ENCODE measurements at regions not wholly inside any gene's neighbourhood (a gene's known extent, or its start where the extent isn't known, plus 50 kb on each side); places are given as distances from the start of the nearest gene placed in this dataset.
"Not testable (repeated sequence)": the region's sequence is repeated elsewhere in the genome, so short reads cannot be mapped to it uniquely, and the experiment has no call there.

DNA sequence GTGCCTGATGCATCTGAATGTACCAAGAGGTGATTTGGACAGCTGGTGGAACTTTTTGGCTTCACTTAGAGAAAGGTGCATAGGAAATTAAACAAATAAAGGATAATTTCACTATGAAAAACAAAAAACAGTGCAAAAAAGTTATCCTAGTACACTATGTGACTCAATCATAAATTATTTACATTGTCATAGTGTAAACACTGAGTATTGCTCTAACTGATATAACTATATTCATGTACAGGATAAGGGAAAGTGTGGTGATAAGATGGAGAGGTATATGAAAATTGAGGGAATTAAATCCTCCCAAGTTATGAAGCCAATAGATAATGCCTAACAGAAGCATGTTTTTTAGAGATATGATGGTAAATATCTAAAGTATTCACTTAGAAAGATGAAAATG is 50.2 kb upstream of the CPNE4 start:
- no peak for DNase-seq (ENCODE audit: low spot score)

DNA sequence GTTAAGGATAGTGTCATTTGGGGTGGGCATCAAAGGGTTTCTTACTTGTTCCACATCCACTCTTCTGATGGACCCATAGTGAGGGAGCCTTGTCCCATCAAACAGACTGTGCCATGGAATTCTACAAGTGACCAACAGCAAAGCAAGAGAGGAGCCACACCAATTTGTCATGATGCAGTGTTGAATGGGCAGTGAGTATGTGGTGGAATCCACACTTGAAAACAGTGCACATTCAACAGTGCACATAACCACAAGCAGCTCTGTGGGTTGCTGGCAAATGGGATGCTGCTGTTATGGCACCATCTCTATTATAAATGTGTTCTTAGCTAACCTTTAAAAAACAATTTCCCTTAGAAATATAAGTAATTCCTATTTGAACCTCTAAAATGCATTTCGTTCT is 52.5 kb upstream of the CPNE4 start:
- DNase-seq (ENCODE audit: low spot score) = no peak

DNA sequence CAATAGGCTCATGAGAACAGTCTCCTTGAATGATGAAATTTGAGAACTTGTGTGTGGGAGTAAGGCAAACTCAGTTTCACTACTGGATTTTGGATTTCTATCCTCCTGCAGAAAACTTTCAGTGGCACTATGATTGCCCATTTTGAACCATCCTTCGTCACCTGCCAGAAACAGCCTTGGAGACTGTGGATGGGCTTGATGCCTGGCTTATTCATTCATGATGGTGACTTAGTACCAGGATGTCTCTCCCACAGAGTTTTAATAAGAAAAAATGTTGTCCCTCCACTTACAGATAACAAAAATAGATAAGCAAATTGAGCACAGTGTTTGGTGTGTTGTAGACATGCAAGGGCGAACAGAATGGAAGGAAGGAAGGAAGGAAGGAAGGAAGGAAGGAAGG is 53.5 kb upstream of the CPNE4 start:
- DNase-seq (ENCODE audit: low spot score) = no peak

DNA sequence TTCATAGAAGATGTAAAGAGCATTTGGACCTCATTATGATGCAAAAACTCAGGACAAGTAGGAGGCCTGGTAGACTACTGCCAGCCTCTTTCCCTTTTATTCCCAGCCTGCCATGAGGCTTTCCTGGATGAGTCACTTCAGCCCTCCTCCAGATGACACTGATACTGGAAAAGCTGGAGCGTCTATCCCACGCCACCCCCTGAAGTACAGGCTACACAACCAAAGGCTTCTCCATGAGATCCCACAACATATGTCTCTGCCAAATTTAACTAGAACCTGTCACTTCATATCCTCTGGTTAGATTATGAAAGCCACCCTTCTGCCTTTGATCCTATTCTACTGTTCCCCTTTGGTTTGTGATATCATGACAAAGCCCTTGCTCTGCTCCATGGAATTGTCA is 56.1 kb upstream of the CPNE4 start:
- DNase-seq (ENCODE audit: low spot score) = no peak

DNA sequence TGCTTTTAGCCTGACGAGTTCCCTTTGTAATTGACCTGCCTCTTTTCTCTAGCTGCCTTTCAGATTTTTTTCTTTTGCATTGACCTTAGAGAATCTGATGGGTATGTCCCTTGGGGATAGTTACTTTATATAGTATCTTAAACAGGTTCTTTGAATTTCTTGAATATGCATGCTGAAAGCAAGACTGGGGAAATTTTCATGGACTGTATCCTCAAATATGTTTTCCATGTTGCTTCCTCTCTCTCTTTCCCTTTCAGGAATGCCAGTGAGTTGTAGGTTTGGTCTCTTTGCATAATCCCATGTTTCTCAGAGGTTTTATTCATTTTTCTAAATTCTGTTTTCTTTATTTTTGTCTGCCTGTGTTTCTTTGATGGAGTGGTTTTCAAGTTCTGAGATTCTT is 81.8 kb upstream of the CPNE4 start:
- DNase-seq (ENCODE audit: low spot score) = no peak

DNA sequence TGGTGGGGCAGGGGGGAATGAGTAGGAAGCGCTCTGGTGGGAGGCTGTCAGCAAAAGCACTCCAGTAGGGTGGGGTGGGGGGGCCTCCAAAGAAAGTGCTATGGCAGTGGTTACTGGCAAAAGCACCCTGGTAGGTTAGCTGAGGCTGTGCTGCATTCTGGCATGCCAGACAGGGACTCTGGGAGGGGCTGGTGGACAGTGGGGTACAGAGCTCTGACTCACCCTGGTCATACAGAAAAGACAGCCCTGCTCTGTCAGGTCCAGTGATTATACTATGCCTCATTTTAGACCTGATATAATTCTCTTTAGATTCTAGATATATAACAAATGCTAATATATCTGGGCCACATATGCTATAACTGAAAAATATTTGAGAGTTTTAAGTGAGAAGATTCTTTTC is 82.8 kb upstream of the CPNE4 start:
- DNase-seq (ENCODE audit: low spot score) = no peak

DNA sequence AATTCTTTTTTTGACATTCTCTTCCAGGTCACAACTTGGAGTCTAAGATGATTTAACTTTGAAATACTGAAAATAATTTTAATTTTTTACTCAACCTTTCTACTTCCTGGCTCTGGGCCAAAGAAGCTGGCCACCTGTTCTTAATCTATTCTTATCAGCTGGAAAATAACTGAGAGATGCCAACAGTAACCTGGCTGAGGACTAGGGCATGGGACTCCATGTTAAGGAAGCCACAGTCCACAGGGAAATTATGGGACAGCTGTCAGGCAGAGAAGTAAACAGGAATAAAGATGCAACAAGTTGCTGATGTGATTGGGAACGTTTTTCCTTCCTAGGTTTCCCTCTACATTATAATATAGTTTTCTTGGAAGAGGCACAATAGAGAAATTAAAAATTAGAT is 84.7 kb upstream of the CPNE4 start:
- no peak for DNase-seq (ENCODE audit: low spot score)

DNA sequence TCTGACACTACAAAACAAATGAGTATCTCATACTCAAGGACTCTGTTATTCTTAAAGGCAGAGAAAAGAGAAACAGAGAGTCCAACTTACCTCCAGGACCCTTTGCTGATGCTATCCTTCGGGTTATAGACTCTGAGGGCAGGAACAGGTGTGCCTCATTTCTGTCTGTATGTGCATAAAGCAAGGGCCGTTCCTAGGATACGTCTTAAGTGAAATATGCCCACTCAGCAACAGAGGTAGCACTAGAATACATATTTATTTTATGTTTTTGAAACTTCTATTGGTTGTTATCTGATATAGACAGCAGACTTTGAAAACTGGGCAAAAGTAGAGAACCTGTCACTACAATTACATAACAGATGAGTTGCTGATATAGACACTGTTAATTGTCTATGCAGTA is 89.3 kb upstream of the CPNE4 start:
- no peak for DNase-seq (ENCODE audit: low spot score)

DNA sequence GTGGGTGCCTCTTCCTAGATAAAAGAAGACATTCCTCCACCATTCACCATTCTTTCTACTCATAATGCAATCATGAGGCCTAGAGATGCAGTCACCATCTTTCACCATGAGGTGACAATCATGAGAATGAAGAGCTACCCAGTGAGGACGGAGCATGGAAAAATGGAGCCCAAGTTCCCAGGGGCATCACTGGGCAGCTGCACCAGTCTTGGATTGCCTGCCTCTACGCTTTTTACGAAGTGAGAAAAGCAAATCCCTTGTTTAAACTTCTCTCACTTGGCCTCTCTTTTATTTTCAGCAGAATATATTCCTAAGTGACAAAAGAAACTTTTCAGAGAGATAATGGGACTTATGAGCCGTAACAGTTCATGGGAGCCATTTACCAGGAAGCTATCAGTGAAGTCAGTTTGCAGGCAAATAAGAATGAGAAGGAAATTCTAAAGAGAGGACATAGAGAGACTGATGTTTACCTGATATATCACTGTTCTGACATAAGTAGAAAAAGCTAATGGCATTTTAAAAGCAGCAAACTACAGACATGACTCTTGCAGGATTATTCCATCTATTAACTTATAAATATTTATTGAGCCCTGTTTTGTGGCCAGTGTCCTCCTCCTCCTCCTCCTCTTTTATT is 90.0 kb upstream of the CPNE4 start:
- no peak for DNase-seq (ENCODE audit: low spot score)

DNA sequence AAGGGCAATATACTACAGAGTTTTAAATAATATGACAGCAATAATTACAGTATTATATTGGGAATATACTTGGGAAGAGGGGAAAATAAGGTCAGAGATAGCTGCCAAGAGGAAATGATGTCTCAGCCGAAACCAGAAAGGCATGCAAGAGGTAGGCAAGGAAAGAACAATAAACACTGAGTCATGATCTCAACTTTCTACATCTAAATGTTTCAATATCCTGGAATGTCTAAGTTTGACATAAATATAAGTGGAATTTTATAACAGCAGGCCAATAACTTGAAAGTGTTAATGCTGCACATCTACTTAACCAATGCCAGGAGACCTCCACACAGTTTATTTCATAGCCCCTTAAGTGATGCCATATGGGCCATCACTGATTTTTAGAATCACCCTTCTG is 99.8 kb upstream of the CPNE4 start:
- peak; percentile 75 for DNase-seq (ENCODE audit: low spot score)

DNA sequence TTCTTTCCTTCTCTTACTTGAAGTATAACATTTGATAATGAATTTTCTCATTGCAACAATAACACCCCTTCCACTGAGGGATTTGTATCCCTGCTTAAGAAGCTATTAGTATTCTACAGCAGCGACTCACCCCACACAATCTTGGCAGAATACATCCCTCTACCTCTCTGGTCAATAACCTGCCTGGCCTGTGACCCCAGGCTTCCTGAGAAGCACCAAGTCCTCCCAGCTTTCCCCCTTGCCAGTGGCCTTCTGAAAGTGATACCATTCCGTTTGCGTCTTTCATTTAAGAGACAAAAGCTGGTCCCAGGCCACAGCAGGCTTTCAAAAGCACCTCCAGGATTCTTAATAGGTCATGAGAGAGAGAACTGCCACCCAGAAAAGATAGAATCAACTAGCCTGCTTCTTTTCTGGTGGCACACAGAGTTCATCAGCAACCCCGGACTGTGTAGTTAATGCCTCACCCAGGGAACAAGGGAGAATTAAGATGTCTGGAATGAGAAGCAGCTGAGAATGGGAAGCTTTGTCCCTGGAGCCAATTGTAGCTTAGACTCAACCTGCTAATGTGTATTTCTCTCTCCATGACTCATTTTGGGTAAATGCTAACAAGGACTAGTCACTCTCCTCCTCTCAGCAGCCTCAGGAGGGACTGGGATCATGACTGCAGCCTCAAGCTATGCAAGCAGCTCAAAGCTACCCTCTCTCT is 101.0 kb upstream of the CPNE4 start:
- DNase-seq (ENCODE audit: low spot score) = peak; percentile 89

DNA sequence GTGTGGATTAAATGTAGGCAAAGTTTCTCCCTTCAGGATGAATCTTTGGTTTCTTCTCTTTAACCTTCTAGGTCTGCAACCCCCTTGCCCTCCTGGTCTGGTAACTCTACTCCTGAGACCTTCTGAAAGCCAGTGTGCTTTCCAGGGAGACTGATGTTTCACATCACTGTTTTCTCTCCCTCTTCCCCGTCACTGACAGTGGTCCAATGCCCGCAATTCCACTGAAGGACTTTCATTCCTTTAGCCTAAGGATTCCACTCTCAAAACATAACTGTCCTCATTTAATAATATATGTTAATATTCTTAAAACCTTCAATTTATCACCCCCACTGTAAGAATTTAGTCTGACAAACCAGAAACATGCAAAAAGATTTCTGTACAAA is 101.5 kb upstream of the CPNE4 start:
- DNase-seq (ENCODE audit: low spot score) = no peak

DNA sequence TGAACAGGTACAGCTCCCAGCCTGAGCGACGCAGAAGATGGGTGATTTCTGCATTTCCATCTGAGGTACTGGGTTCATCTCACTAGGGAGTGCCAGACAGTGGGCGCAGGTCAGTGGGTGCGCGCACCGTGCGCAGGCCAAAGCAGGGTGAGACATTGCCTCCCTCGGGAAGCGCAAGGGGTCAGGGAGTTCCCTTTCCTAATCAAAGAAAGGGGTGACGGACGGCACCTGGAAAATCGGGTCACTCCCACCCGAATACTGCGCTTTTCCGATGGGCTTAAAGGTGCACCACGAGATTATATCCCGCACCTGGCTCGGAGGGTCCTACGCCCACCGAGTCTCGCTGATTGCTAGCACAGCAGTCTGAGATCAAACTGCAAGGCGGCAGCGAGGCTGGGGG is 102.1 kb upstream of the CPNE4 start:
- not testable (repeated sequence) for DNase-seq (ENCODE audit: low spot score)

DNA sequence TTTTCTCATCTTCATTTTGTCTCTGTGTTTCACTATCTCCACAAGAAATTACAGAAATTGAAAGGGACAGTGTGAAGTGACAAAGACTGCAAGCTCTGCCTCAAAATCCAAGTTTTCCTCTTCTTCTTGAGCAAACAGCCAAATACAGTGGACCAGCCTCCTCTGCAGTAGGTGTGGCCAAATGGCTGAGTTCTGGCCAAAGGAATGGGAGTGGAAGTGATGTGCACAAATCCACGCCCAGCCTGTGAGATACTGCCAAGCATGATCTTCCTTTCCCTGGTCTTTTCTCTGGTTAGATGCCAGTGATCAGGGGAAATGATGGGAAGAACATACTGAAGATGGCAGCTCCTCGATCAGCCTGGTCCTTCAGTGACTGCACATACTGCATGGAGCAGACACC is 111.0 kb upstream of the CPNE4 start:
- DNase-seq (ENCODE audit: low spot score) = no peak

DNA sequence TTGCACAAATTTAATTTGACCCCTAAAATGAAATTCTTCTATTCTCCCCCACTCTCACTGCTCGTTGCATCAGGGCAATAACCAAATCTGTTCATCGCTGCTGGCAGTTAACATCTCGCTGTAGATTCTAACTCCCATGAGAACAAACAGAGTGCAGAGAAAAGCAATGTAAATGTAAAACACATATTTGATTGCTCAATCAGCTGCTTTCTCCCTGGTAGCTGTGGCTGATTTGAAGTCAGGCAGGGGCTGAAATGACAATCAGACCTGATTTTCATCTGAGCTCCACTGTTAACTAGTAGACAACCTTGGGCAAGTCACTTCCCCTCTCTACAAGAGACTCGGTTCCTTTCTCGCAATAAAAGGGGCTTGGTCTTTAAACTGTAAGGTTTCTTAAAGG is 119.8 kb upstream of the CPNE4 start:
- DNase-seq (ENCODE audit: low spot score) = no peak

DNA sequence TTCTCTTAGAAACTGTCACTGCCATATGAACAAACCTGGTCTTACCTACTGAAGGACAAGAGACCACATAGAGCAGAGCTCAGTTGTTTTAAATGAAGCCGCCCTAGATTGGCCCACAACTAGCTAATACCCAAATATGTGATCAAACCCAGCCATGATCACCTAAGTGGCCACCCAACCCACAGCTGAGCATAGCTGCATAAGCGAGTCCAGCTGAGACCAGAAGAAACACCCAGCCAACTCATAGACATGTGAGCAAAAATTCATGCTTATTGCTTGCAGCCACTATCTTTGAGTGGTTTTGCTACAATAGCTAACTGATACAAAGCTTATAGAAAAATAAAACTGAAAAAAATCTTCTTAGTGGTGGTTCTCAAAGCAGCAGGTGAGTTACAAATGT is 124.3 kb upstream of the CPNE4 start:
- no peak for DNase-seq (ENCODE audit: low spot score)

DNA sequence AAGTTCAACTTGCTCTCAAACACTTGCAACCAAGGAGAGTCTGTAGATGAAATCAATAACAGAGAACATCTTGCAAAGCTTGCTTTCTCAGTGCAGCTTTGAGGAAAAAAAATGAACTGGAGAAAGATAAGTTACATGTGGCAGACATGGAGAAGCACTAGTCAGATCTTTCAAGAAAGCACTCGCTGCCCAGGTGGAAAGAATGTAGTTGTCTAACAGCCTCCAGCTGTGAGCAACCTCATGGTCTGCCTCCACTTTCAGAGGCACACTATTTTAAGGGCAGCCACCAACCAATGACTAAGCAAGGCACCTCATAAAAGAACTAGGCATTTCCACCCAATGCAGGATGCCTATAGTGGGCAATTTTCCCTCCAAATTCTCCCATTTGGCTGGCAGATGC is 125.4 kb upstream of the CPNE4 start:
- DNase-seq (ENCODE audit: low spot score) = no peak

DNA sequence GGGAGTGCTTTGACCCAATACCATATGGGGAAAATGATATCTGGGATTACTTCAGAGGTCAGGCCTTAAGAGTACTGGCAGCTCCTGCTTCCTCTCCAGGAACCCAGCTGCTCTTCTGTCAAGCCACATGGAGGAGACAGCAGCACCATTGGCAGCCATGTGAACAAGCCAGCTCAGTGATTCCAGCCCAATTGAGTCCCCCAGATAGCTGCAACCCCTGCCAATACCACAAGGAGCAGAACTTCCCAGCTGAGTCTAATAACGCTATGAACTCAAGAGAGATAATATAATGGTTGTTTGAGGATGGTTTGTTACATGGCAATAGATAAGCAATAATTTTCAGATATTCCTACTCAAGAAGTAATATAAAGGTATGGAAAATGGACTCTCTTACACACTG is 126.8 kb upstream of the CPNE4 start:
- peak; percentile 15 for DNase-seq (ENCODE audit: low spot score)

DNA sequence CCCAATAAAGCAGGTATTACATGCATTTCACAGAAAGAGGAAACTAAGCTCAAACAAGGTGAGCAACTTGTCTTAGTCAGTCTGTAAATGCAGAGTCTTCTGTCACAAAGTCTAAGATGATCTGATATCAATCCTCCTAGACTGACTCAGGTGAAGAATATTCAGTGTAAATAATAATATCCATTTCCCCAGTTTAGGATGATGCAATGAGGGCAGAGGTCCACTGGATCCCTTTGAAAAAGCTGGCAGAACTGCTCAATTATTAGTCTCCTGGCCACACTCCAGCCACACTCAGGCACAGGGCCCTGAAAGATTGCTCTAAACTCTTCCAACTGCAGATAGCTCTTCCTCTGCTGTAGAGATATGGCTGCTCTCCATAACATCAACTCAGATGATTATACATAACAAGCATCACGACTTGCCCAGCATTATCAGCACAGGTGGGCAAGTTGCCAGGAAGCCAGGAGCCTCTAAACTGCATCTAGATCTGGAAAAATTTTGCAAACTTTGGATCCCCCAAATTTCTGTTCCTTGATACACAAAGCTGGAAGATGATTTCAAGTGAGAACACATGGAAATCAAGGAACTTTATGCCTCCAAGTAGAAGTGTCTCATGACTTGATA is 129.8 kb upstream of the CPNE4 start:
- DNase-seq (ENCODE audit: low spot score) = no peak

DNA sequence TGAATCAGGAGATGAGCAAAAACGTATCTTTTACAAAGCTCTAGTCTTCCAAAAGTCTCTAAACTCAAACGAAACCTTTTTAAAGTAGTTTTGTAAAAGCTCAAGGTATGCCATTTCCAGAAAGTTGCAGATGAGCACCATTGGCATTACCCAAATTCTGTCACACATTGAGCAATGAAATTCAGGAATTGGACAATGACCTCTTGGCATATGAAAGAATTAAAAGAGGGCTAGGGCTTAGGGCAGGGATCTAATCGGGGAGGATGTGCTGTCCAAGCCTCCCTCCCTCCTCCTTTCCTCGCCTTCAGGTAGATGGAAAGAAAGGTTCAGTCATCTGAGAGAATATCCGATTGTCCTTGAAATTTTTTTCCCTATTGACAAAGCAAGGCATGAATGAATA is 133.1 kb upstream of the CPNE4 start:
- no peak for DNase-seq (ENCODE audit: low spot score)

DNA sequence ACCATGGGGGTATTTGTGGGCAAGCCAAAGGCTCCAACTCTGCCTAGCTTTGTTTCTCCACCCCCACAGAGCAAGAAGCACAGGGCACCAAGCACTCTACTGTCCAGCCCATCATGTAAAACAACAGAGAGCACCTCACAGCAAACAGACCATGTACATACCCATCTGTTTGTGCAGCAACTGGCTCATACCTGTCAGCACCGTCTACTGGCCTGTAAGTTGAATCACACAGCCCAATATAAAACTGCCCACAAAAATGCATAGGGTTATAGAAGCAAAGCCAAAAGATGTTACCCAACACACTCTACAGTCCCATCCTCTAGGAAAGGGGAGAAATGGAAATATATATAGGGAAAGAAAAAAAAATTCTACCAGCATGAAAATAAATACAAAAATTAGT is 139.7 kb upstream of the CPNE4 start:
- DNase-seq (ENCODE audit: low spot score) = no peak

DNA sequence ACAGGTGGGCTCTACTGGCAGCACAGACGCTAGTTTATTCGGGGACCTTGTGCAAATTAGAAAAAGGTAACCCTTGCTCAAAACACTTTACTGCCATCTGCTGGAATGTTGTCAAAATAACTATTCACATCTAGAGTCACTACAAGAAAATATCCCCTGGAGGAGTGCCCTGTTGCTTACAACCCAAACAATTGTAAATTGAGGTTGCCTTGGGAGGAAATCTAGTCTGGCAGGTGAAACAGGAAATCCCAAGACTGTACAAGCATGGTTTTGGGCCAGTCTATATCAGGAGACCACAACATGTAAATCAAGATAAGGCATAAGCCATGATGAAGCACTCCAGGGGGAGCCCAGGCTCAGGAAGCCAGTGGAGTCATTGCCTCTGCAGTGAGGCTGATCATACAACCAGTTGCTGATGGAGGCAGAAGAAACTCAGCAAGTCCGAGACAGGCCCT is 136.8 kb upstream of the ACP3 start:
- DNase-seq (ENCODE audit: low spot score) = peak; percentile 73

DNA sequence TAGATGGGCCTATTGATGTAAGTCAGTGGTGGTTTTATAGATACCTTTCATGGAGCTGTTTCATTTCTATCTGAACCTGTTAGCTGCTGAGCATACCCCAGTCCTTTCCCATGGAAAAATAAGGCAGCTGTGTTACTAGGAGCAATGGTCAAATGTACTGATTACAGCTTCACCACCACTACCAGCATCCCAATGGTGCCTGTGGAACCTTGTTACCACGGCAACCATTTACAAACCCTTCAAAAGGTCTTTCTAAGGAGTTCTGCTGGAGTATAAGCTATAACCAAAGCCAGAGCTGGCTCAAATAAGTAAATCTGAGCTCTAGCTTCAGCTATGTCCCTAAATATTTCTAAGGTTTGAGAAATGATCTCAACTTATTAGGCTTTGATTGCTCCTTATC is 133.4 kb upstream of the ACP3 start:
- DNase-seq (ENCODE audit: low spot score) = no peak

DNA sequence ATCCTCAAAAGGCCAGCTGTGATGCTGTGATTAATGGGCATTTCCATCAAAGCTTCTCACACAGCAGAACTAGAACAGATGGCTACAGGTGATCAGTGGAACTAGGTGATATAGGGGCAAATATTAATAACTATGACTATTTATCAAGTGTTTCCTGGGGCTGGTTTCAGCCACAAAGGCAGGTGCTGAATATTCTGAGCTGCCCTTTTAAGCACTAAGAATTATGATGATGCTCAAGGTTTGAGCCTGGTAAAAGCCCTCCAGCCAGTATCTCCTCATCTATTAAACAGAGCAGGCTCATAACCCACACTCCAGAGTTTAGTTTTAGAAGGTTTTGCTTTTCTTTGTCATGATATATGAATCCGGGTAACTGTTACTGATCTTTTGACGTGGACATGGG is 129.5 kb upstream of the ACP3 start:
- no peak for DNase-seq (ENCODE audit: low spot score)

Measured in RKO (cell line).